C4-2B (cell line): ENCODE measurements at regions not wholly inside any gene's neighbourhood (a gene's known extent, or its start where the extent isn't known, plus 50 kb on each side); places are given as distances from the start of the nearest gene placed in this dataset.

Experiments
- ZFX ChIP-seq: fragments of 450-650 bp; IDR thresholded peaks from 2 replicates; pipeline ENCODE4 v1.6.1; 2017
- TF ChIP-seq, protein P1 (sequence below): fragments of 450-650 bp; conservative IDR thresholded peaks from 2 replicates; pipeline ENCODE4 v1.5.1; 2017; ENCODE audit warnings: mild to moderate bottlenecking

DNA sequence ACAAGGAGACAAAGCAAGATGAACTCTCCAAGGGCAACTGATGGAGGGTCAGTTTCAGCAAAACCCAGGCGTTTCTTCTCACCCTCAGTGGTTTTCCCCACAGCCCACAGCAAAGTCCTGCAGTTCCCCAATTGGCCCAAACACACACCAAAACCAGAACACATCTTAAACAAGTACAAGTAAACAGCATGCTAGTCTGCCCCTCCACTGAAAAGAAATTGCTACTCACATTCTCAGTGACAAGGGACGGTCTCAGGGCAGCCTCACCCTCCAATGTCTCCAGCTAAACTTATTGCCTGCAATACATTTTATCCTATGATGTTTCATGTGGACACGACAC is 300.6 kb upstream of the IRX3 start:
- TF ChIP-seq, protein P1, sequence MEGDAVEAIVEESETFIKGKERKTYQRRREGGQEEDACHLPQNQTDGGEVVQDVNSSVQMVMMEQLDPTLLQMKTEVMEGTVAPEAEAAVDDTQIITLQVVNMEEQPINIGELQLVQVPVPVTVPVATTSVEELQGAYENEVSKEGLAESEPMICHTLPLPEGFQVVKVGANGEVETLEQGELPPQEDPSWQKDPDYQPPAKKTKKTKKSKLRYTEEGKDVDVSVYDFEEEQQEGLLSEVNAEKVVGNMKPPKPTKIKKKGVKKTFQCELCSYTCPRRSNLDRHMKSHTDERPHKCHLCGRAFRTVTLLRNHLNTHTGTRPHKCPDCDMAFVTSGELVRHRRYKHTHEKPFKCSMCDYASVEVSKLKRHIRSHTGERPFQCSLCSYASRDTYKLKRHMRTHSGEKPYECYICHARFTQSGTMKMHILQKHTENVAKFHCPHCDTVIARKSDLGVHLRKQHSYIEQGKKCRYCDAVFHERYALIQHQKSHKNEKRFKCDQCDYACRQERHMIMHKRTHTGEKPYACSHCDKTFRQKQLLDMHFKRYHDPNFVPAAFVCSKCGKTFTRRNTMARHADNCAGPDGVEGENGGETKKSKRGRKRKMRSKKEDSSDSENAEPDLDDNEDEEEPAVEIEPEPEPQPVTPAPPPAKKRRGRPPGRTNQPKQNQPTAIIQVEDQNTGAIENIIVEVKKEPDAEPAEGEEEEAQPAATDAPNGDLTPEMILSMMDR: no peak
- TF ChIP-seq ZFX: no peak
